Hepatocyte (in vitro differentiated cells): ENCODE measurements at regions not wholly inside any gene's neighbourhood (a gene's known extent, or its start where the extent isn't known, plus 50 kb on each side); places are given as distances from the start of the nearest gene placed in this dataset.
"Not testable (repeated sequence)": the region's sequence is repeated elsewhere in the genome, so short reads cannot be mapped to it uniquely, and the experiment has no call there.

ENCODE experiments used
- DNase-seq: peaks from one replicate; pipeline ENCODE4 v3.0.0-alpha.2; 2016; ENCODE audit warnings: low spot score
- H2AFZ ChIP-seq: fragments of 200-600 bp; sonication (generic); 2 replicates; pipeline ENCODE4 v1.6.0; 2016; ENCODE audit warnings: antibody characterized with exemption, mild to moderate bottlenecking
- H3K27ac ChIP-seq: fragments of 200-600 bp; sonication (generic); 2 replicates; pipeline ENCODE4 v1.5.1; 2016; ENCODE audit warnings: mild to moderate bottlenecking
- H3K27me3 ChIP-seq: fragments of 200-600 bp; sonication (generic); 2 replicates; pipeline ENCODE4 v1.6.1; 2016
- H3K36me3 ChIP-seq: fragments of 200-600 bp; sonication (generic); replicated peaks from 2 replicates; pipeline ENCODE4 v1.5.1; 2016; ENCODE audit warnings: low read depth; ENCODE audit not compliant: insufficient read depth
- H3K4me1 ChIP-seq: fragments of 200-600 bp; sonication (generic); 2 replicates; pipeline ENCODE4 v1.5.1; 2016; ENCODE audit warnings: mild to moderate bottlenecking, moderate library complexity; ENCODE audit not compliant: insufficient read depth
- H3K4me2 ChIP-seq: fragments of 200-600 bp; sonication (generic); 2 replicates; pipeline ENCODE4 v1.6.0; 2016
- H3K4me3 ChIP-seq: fragments of 200-600 bp; sonication (generic); 2 replicates; pipeline ENCODE4 v1.5.1; 2016; ENCODE audit warnings: mild to moderate bottlenecking
- H3K79me2 ChIP-seq: fragments of 200-600 bp; sonication (generic); 2 replicates; pipeline ENCODE4 v1.6.0; 2017; ENCODE audit warnings: mild to moderate bottlenecking
- H3K9me2 ChIP-seq: fragments of 200-600 bp; sonication (generic); replicated peaks from 2 replicates; pipeline ENCODE4 v1.6.0; 2017; ENCODE audit warnings: mild to moderate bottlenecking; ENCODE audit not compliant: insufficient read depth
- H3K9me3 ChIP-seq: fragments of 200-600 bp; sonication (generic); 2 replicates; pipeline ENCODE4 v1.5.1; 2016; ENCODE audit warnings: low read depth, mild to moderate bottlenecking
- H4K20me1 ChIP-seq: fragments of 200-600 bp; sonication (generic); 2 replicates; pipeline ENCODE4 v1.6.0; 2016; ENCODE audit warnings: mild to moderate bottlenecking; ENCODE audit not compliant: insufficient read depth, poor library complexity, severe bottlenecking
- EZH2 ChIP-seq: fragments of 200-600 bp; sonication (generic); IDR thresholded peaks from 2 replicates; pipeline ENCODE4 v1.6.1; 2016; ENCODE audit warnings: antibody characterized with exemption, mild to moderate bottlenecking, borderline replicate concordance
- EZH2phosphoT487 ChIP-seq: fragments of 200-600 bp; sonication (generic); IDR thresholded peaks from one replicate; pipeline ENCODE4 v1.6.1; 2018; ENCODE audit warnings: antibody characterized with exemption, mild to moderate bottlenecking, low read depth, moderate library complexity; ENCODE audit not compliant: unreplicated experiment, severe bottlenecking
- WGBS: methylation state at CpG from one replicate; pipeline ENCODE4 v1.1.6; 2016; ENCODE audit warnings: low lambda C conversion rate; ENCODE audit errors: missing lambda C conversion rate; 5-methylcytosine and 5-hydroxymethylcytosine counted together
- TF ChIP-seq, protein P1 (sequence below): fragments of 200-600 bp; sonication (generic); IDR thresholded peaks from 2 replicates; pipeline ENCODE4 v1.5.1; 2016; ENCODE audit warnings: antibody characterized with exemption, mild to moderate bottlenecking; ENCODE audit not compliant: poor library complexity

DNA sequence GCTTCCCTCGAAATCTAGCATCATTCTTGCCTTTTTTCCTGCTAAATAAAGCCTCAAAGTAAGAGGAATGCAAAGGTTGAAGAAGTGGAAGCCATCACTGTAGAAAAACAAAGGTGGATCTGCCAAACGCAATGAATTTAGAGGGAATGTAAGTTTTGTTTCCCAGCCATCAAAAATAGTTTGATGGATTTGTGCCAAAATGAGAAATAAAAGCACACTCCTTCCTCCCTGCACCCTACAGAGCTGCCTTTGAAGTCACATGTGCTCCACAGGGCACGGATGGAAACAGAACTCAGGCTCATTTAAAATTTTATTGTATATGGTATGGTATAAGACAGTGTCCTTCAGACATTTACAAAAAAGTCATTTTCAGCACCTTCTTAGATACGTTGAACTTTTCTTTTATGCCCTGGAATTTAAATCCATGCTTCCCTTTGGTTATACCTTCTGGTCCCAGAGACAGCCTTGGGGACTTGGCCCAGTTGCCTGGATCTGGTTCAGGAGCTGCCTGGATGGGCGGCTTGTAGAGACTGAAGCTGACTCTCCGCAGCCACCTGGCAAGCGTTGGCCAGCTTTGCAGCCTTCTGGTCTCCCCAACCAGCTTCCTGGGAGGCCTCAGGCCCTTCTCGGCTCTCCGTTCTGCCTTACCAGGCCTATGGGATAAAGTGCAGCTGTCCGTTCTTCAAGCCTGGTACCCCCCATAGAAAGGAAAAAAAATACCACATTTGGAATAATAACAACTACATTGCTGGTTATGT, 228.5 kb upstream of the NEBL start:
- Histone ChIP-seq H3K9me2 (no peaks in the 10 kb centered on the region), H3K27me3 (no peaks in the 10 kb centered on the region), H3K27ac (no peak overlapping the region), H3K9me3 (no peaks in the 10 kb centered on the region), H3K36me3 (no peaks in the 10 kb centered on the region), H3K4me3 (no peak overlapping the region), H2AFZ (no peak overlapping the region), H3K4me2 (no peak overlapping the region), H3K79me2 (no peaks in the 10 kb centered on the region), H4K20me1 (no peaks in the 10 kb centered on the region), H3K4me1 (no peaks in the 10 kb centered on the region)
- WGBS: 88% methylated on average over 10 of the region's 10 CpGs
- no peak for DNase-seq
- no peak for TF ChIP-seq EZH2phosphoT487
- TF ChIP-seq, protein P1, sequence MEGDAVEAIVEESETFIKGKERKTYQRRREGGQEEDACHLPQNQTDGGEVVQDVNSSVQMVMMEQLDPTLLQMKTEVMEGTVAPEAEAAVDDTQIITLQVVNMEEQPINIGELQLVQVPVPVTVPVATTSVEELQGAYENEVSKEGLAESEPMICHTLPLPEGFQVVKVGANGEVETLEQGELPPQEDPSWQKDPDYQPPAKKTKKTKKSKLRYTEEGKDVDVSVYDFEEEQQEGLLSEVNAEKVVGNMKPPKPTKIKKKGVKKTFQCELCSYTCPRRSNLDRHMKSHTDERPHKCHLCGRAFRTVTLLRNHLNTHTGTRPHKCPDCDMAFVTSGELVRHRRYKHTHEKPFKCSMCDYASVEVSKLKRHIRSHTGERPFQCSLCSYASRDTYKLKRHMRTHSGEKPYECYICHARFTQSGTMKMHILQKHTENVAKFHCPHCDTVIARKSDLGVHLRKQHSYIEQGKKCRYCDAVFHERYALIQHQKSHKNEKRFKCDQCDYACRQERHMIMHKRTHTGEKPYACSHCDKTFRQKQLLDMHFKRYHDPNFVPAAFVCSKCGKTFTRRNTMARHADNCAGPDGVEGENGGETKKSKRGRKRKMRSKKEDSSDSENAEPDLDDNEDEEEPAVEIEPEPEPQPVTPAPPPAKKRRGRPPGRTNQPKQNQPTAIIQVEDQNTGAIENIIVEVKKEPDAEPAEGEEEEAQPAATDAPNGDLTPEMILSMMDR: no peak
- TF ChIP-seq EZH2: no peak

GRCh38 chr10:21122907-21123306, 225.8 kb upstream of the NEBL start:
- no peaks in the 10 kb centered on the region for H3K9me2 ChIP-seq
- no peaks in the 10 kb centered on the region for H3K9me3 ChIP-seq
- H3K4me3 ChIP-seq: no peak overlapping the region
- H3K36me3 ChIP-seq: no peaks in the 10 kb centered on the region
- no peak for TF ChIP-seq EZH2phosphoT487
- TF ChIP-seq, protein P1: no peak
- no peak for TF ChIP-seq EZH2
- H3K4me1 ChIP-seq: no peaks in the 10 kb centered on the region
- no peaks in the 10 kb centered on the region for H4K20me1 ChIP-seq
- no peak overlapping the region for H3K4me2 ChIP-seq
- H3K27me3 ChIP-seq: no peaks in the 10 kb centered on the region
- H3K27ac ChIP-seq: no peak overlapping the region
- no peak for DNase-seq
- H3K79me2 ChIP-seq: no peaks in the 10 kb centered on the region
- no peak overlapping the region for H2AFZ ChIP-seq

GRCh38 chr10:21121822-21122221, 224.7 kb upstream of the NEBL start:
- H3K79me2 ChIP-seq, H2AFZ ChIP-seq, H3K36me3 ChIP-seq, H3K9me2 ChIP-seq, H3K4me1 ChIP-seq, H3K9me3 ChIP-seq, DNase-seq, H3K4me2 ChIP-seq, H4K20me1 ChIP-seq, H3K27ac ChIP-seq, H3K4me3 ChIP-seq, H3K27me3 ChIP-seq: not testable (repeated sequence)
- 90% methylated on average over 3 of the region's 3 CpGs for WGBS

DNA sequence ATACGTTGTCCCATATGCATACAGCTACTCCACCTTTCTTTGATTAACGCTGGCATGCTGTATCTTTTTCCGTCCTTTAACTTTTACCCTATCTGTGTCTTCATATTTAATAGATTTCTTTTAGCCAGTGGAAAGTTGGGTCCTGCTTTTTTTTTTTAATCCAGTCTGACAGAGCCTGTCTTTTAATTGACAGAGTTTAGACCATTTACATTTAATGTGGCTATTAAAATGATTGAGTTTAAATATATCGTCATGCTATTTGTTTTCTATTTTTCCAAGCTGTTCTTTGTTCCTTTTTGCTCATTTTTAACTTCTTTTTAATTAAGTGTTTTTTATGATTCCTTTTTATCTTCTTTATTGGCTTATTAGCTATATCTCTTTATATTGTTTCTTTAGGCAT, 217.6 kb upstream of the NEBL start:
- Histone ChIP-seq H3K4me3 (no peak overlapping the region), H3K79me2 (no peaks in the 10 kb centered on the region), H3K36me3 (no peaks in the 10 kb centered on the region), H3K4me2 (no peak overlapping the region), H3K9me2 (no peaks in the 10 kb centered on the region), H3K27me3 (no peaks in the 10 kb centered on the region), H3K9me3 (no peaks in the 10 kb centered on the region), H2AFZ (no peak overlapping the region), H3K4me1 (no peaks in the 10 kb centered on the region), H3K27ac (no peak overlapping the region), H4K20me1 (no peaks in the 10 kb centered on the region)
- 81% methylated on average over 4 of the region's 4 CpGs for WGBS
- no peak for DNase-seq
- TF ChIP-seq EZH2phosphoT487 (no peak), EZH2 (no peak)
- TF ChIP-seq, protein P1: no peak
